ENCODE measurements at regions not wholly inside any gene's neighbourhood (a gene's known extent, or its start where the extent isn't known, plus 50 kb on each side); places are given as distances from the start of the nearest gene placed in this dataset.

DNA sequence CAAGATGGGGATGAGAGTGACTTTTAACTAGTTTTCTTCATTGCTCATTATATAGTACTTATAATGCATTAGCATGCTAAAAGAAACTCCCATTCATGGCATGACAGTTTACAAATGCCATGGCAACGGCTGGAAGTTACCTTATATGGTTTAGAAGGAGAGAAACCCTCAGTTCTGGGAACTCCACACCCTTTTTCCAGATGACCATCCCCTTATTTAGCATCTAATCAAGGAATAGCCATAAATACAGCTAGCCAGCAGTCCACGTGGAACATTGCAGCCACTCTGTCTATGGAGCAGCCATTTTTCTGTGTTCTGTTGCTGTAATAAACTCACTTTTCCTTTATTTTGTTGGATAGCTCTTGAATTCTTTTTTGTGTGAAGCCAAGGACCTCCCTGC, 1137.8 kb downstream of the CDH18 start (continued):
- no peak for TF ChIP-seq EZH2 (conservative IDR thresholded peaks at IDR 0.05; ENCODE audit: low read depth, low read length)

DNA sequence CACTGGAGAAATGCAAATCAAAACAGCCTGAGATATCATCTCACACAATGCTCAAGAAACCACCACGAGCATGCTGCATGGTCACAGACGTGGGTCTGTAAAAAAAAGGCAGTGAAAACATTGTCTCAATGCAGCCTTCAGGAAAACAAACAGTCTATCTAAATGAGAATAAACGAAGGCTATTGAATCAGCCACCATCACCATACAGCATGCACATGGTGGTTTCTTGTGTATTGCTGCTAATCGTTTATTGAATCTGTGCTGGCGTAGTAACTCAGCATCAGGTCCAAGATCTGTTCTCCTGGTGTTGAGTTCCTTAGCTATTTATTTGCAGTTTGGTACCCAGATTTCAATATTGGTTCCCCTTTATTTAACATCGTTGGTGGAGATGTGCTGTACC, 1115.0 kb downstream of the CDH18 start:
- Histone ChIP-seq H3K4me2 (ENCODE audit: low read depth, low read length) (no peak overlapping the region), H3K27ac (ENCODE audit: extremely low read length, insufficient read depth, low read length) (no peak overlapping the region), H2AFZ (ENCODE audit: low read length) (no peak overlapping the region), H3K9ac (ENCODE audit: insufficient read depth, low read depth, low read length) (no peak overlapping the region), H4K20me1 (ENCODE audit: insufficient read depth, low read length) (no peaks in the 10 kb centered on the region), H3K27me3 (ENCODE audit: control insufficient read depth in 1 of 2, insufficient read depth in 2 of 2, low read length in 2 of 2) (no peaks in the 10 kb centered on the region), H3K4me1 (ENCODE audit: insufficient read depth, low read length) (no peaks in the 10 kb centered on the region), H3K9me3 (ENCODE audit: low read length) (peaks cover 43% of the 10 kb centered on the region), H3K4me3 (replicated peaks in 1 of 3; ENCODE audit: insufficient read depth in 1 of 3, low read depth in 2 of 3, low read length in 3 of 3) (no peak overlapping the region), H3K36me3 (replicated peaks in 1 of 2; ENCODE audit: control insufficient read depth in 1 of 2, insufficient read depth in 2 of 2, low read length in 2 of 2) (no peaks in the 10 kb centered on the region), H3K79me2 (ENCODE audit: insufficient read depth, low read length) (no peaks in the 10 kb centered on the region)
- in situ Hi-C loops (cut with HindIII; ENCODE audit: extremely low pct_ligation_motif_present, low pct_unique_long_range_greater_than_20kb) = no loop called here
- POLR2A ChIA-PET = no interaction called here
- no peak for TF ChIP-seq KDM3A (CRISPR knock-in tag; IDR thresholded peaks at IDR 0.05; ENCODE audit: low read depth)
- no peak for TF ChIP-seq KLF13 (CRISPR knock-in tag; IDR thresholded peaks at IDR 0.05)
- no peak for TF ChIP-seq ZNF510 (CRISPR knock-in tag; IDR thresholded peaks at IDR 0.05; ENCODE audit: low read depth)
- no peak for TF ChIP-seq SMC3 (IDR thresholded peaks at IDR 0.05; ENCODE audit: low read length)
- TF ChIP-seq KDM1A (CRISPR knock-in tag; IDR thresholded peaks at IDR 0.05) = no peak
- TF ChIP-seq, protein P1, sequence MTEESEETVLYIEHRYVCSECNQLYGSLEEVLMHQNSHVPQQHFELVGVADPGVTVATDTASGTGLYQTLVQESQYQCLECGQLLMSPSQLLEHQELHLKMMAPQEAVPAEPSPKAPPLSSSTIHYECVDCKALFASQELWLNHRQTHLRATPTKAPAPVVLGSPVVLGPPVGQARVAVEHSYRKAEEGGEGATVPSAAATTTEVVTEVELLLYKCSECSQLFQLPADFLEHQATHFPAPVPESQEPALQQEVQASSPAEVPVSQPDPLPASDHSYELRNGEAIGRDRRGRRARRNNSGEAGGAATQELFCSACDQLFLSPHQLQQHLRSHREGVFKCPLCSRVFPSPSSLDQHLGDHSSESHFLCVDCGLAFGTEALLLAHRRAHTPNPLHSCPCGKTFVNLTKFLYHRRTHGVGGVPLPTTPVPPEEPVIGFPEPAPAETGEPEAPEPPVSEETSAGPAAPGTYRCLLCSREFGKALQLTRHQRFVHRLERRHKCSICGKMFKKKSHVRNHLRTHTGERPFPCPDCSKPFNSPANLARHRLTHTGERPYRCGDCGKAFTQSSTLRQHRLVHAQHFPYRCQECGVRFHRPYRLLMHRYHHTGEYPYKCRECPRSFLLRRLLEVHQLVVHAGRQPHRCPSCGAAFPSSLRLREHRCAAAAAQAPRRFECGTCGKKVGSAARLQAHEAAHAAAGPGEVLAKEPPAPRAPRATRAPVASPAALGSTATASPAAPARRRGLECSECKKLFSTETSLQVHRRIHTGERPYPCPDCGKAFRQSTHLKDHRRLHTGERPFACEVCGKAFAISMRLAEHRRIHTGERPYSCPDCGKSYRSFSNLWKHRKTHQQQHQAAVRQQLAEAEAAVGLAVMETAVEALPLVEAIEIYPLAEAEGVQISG (CRISPR knock-in tag; IDR thresholded peaks at IDR 0.05) = no peak
- TF ChIP-seq, protein P2, sequence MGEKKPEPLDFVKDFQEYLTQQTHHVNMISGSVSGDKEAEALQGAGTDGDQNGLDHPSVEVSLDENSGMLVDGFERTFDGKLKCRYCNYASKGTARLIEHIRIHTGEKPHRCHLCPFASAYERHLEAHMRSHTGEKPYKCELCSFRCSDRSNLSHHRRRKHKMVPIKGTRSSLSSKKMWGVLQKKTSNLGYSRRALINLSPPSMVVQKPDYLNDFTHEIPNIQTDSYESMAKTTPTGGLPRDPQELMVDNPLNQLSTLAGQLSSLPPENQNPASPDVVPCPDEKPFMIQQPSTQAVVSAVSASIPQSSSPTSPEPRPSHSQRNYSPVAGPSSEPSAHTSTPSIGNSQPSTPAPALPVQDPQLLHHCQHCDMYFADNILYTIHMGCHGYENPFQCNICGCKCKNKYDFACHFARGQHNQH (CRISPR knock-in tag; IDR thresholded peaks at IDR 0.05) = no peak
- no peak for TF ChIP-seq SOX6 (IDR thresholded peaks at IDR 0.05)
- no peak for TF ChIP-seq SOX6 (CRISPR knock-in tag; IDR thresholded peaks at IDR 0.05)
- no peak for TF ChIP-seq MXI1 (IDR thresholded peaks at IDR 0.05; ENCODE audit: borderline replicate concordance, low read depth, low read length)
- no peak for TF ChIP-seq SETDB1 (CRISPR knock-in tag; IDR thresholded peaks at IDR 0.05; ENCODE audit: borderline replicate concordance)
- no peak for TF ChIP-seq HCFC1 (IDR thresholded peaks at IDR 0.05; ENCODE audit: low read depth, low read length)
- TF ChIP-seq HIVEP1 (CRISPR knock-in tag; IDR thresholded peaks at IDR 0.05) = no peak
- CTCF ChIA-PET (ENCODE audit: low intra/inter-chr PET ratio, low total read pairs) = no interaction called here
- ATAC-seq = no peak
- BruUV-seq (replicated peaks) = no TSS peak
- intact Hi-C loops (cut with micrococcal nuclease; ENCODE audit: unreplicated experiment) = no loop called here
- WGBS (ENCODE audit: low lambda C conversion rate) = 12% methylated on average over 6 of the region's 6 CpGs
- DNase-seq (ENCODE audit: low spot score) = no peak
- no peak for FAIRE-seq

All from HepG2 (cell line).